OCI-LY3 (cell line): ENCODE measurements at regions not wholly inside any gene's neighbourhood (a gene's known extent, or its start where the extent isn't known, plus 50 kb on each side); places are given as distances from the start of the nearest gene placed in this dataset.

Experiments
- H2AFZ ChIP-seq: fragments of 200-600, 300-600 bp; shearing (Covaris generic); 2 replicates; pipeline ENCODE4 v1.6.0; 2014; ENCODE audit warnings: antibody characterized with exemption, low read depth, low read length
- H3K27ac ChIP-seq: fragments of 200-600, 300-600 bp; sonication (generic); 2 replicates; pipeline ENCODE4 v1.5.1; 2014; ENCODE audit warnings: mild to moderate bottlenecking, low read length, moderate library complexity, mixed read lengths
- H3K27me3 ChIP-seq: fragments of 200-600, 300-600 bp; sonication (generic); 2 replicates; pipeline ENCODE4 v1.6.1; 2014; ENCODE audit warnings: low read depth, low read length, mixed read lengths
- H3K36me3 ChIP-seq: fragments of 200-600, 300-600 bp; sonication (generic); replicated peaks from 2 replicates; pipeline ENCODE3; 2014; ENCODE audit warnings: low read depth, low read length, mixed read lengths
- H3K4me1 ChIP-seq: fragments of 300-600, 200-600 bp; sonication (generic); 2 replicates; pipeline ENCODE4 v1.6.1; 2014; ENCODE audit warnings: low read length, mixed read lengths
- H3K4me2 ChIP-seq: fragments of 200-600, 300-600 bp; sonication (generic); 2 replicates; pipeline ENCODE4 v1.6.1; 2014; ENCODE audit warnings: low read length, mixed read lengths
- H3K4me3 ChIP-seq: fragments of 300-600, 200-600 bp; sonication (generic); 2 replicates; pipeline ENCODE4 v1.5.1; 2014; ENCODE audit warnings: antibody characterized with exemption, mild to moderate bottlenecking, low read length, moderate library complexity
- H3K79me2 ChIP-seq: fragments of 300-600, 200-600 bp; shearing (Covaris generic); 2 replicates; pipeline ENCODE4 v1.6.1; 2014; ENCODE audit warnings: mild to moderate bottlenecking, low read length, mixed read lengths
- H3K9ac ChIP-seq: fragments of 300-600, 200-600 bp; shearing (Covaris generic); 2 replicates; pipeline ENCODE4 v1.6.0; 2014; ENCODE audit warnings: mild to moderate bottlenecking, low read length, moderate library complexity
- H3K9me3 ChIP-seq: fragments of 200-600, 300-600 bp; shearing (Covaris generic); 2 replicates; pipeline ENCODE4 v1.6.1; 2014; ENCODE audit warnings: low read length, mixed read lengths; ENCODE audit not compliant: insufficient read depth
- H4K20me1 ChIP-seq: fragments of 200-600, 300-600 bp; sonication (generic); 2 replicates; pipeline ENCODE4 v1.6.1; 2016; ENCODE audit warnings: low read length, mixed read lengths; ENCODE audit not compliant: insufficient read depth
- CTCF ChIP-seq: fragments of 200-600, 300-600 bp; sonication (generic); IDR thresholded peaks from 2 replicates; pipeline ENCODE4 v1.5.1; 2014; ENCODE audit warnings: antibody characterized with exemption, low read length, low read depth
- EZH2phosphoT487 ChIP-seq: fragments of 200-600 bp; shearing (Covaris generic); IDR thresholded peaks from 2 replicates; pipeline ENCODE4 v1.6.1; 2018; ENCODE audit warnings: antibody characterized with exemption, mixed run types, low read depth

GRCh38 chr3:67127254-67127653 lies 129.1 kb downstream of the KBTBD8 start:
- no peak overlapping the region for H2AFZ ChIP-seq
- H3K4me2 ChIP-seq = no peak overlapping the region
- H3K27ac ChIP-seq = no peak overlapping the region
- no peaks in the 10 kb centered on the region for H4K20me1 ChIP-seq
- H3K27me3 ChIP-seq = peaks cover 20% of the 10 kb centered on the region
- no peaks in the 10 kb centered on the region for H3K4me1 ChIP-seq
- no peak overlapping the region for H3K4me3 ChIP-seq
- peaks cover 8% of the 10 kb centered on the region; the same call in 1 of the 2 replicates for H3K9me3 ChIP-seq
- no peak overlapping the region for H3K9ac ChIP-seq
- no peaks in the 10 kb centered on the region for H3K36me3 ChIP-seq
- TF ChIP-seq EZH2phosphoT487 = no peak
- no peak for TF ChIP-seq CTCF
- no peaks in the 10 kb centered on the region for H3K79me2 ChIP-seq

- no peaks in the 10 kb centered on the region for H3K9me3 ChIP-seq
- no peak overlapping the region for H3K4me2 ChIP-seq
- TF ChIP-seq EZH2phosphoT487 (no peak), CTCF (no peak)
- no peak overlapping the region for H3K9ac ChIP-seq
- no peaks in the 10 kb centered on the region for H3K79me2 ChIP-seq
- no peaks in the 10 kb centered on the region for H3K4me1 ChIP-seq
- no peak overlapping the region for H2AFZ ChIP-seq
- no peaks in the 10 kb centered on the region for H3K36me3 ChIP-seq
- no peak overlapping the region for H3K4me3 ChIP-seq
- no peaks in the 10 kb centered on the region for H3K27me3 ChIP-seq
- H4K20me1 ChIP-seq = no peaks in the 10 kb centered on the region
- no peak overlapping the region for H3K27ac ChIP-seq
These were observed 144.3 kb downstream of the KBTBD8 start for GRCh38 chr3:67142432-67142831.

GRCh38 chr3:67145738-67146137 lies 147.6 kb downstream of the KBTBD8 start:
- Histone ChIP-seq H3K36me3 (no peaks in the 10 kb centered on the region), H3K9me3 (no peaks in the 10 kb centered on the region), H3K27me3 (no peaks in the 10 kb centered on the region), H3K4me1 (no peaks in the 10 kb centered on the region), H3K9ac (no peak overlapping the region), H3K4me3 (no peak overlapping the region), H3K79me2 (no peaks in the 10 kb centered on the region), H2AFZ (no peak overlapping the region), H3K4me2 (no peak overlapping the region), H3K27ac (no peak overlapping the region), H4K20me1 (no peaks in the 10 kb centered on the region)
- TF ChIP-seq CTCF (no peak), EZH2phosphoT487 (no peak)

- Histone ChIP-seq H3K27ac (no peak overlapping the region), H3K4me3 (no peak overlapping the region), H3K4me2 (no peak overlapping the region), H4K20me1 (no peaks in the 10 kb centered on the region), H3K36me3 (no peaks in the 10 kb centered on the region), H3K27me3 (no peaks in the 10 kb centered on the region), H3K9ac (no peak overlapping the region), H3K9me3 (no peaks in the 10 kb centered on the region), H2AFZ (no peak overlapping the region), H3K4me1 (no peaks in the 10 kb centered on the region), H3K79me2 (no peaks in the 10 kb centered on the region)
- TF ChIP-seq EZH2phosphoT487 = no peak
- no peak for TF ChIP-seq CTCF
These were observed 156.3 kb downstream of the KBTBD8 start for GRCh38 chr3:67154429-67154828.
